GM19193 (cell line): ENCODE measurements at regions not wholly inside any gene's neighbourhood (a gene's known extent, or its start where the extent isn't known, plus 50 kb on each side); places are given as distances from the start of the nearest gene placed in this dataset.

ENCODE experiments used
- POLR2A ChIP-seq: IDR thresholded peaks from 4 replicates; pipeline ENCODE4 v1.6.1; 2011; ENCODE audit not compliant: insufficient read depth, insufficient read length; ENCODE audit errors: extremely low read depth

- TF ChIP-seq POLR2A: no peak
Observed at GRCh38 chr5:112655513-112655912, 82.2 kb upstream of the APC start.

GRCh38 chr5:112656451-112656850 lies 81.2 kb upstream of the APC start:
- TF ChIP-seq POLR2A: no peak

DNA sequence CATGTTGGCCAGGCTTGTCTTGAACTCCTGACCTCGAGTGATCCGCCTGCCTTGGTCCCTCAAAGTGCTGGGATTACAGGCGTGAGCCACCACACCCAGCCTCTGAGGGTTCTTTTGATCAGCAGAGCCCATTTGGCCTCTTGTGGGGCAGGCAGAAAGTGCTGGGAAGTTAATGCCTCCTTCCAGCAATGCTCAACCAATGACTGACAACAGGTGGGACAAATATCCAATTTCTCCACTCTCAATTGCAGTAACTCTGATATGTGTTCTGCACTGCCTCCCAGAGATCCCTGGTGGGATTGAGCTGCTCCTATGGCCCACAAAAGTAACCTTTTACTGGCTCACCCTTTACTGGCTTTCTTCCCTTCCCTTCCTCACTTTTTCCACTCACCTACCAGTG lies 79.9 kb upstream of the APC start:
- TF ChIP-seq POLR2A: no peak

DNA sequence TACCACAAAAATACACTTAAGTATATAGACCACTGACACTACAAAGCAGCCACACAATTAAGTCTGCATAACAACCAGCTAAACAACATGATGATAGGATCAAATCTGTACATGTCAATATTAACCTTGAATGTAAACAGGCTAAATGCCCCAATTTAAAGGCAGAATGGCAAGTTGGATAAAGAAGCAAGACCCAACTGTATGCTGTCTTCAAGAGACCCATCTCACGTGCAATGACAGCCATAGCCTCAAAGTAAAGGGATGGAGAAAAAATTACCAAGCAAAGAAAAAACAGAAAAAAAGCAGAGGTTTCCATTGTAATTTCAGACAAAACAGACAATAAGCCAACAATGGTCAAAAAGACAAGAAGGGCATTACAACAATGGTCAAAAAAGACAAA lies 77.3 kb upstream of the APC start:
- no peak for TF ChIP-seq POLR2A

- TF ChIP-seq POLR2A: no peak
Observed at GRCh38 chr5:112663146-112663545, 74.5 kb upstream of the APC start.

GRCh38 chr5:112668016-112668415 lies 69.7 kb upstream of the APC start:
- TF ChIP-seq POLR2A: no peak

DNA sequence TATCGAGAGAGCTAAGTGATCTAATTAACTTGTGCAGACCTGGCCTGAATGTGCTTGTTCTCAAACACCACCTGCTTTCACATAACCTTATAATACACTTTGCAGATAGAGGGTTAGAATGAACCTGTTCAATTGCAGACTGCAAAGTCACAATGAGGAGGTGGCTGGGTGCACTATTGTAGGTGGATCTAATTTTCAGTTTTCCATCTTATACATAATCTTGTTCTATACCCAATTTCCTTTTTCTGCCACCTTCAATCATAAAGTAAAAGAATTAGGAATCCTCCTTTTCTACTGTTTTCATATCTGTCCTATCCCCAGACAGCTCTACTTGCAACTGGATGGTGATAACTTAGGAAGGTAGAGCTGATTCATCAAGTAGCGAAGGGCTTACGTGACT lies 68.8 kb upstream of the APC start:
- TF ChIP-seq POLR2A: no peak

DNA sequence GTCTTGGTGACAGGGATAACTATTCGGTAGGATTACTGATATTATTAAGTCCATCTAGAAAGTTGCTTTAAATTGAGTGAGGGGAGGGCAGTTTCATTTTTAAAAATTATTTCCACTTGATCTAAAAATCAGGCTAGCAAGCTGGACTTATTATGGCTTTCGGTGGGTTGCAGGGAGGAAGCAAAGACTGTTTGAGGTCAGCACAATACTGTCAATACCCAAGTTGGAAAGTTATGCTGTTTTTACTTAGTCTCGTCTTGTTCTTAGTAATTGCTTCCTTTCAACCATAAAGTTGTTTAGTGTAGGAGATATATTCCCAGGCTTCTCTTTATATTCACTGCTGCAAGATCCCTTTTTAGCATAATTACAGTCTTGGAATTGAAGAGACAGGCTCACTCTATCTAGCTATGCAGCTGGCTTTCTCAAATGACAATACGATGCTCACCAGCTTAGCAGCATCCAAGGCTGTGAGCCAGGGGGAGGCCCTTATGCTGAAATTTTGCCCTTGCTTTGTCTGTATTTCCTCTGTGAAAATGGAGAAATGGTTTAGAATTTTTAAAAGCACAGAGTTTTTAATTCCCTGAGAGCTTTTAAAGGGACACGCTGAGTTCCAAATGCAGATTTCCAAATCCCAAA lies 68.2 kb upstream of the APC start:
- no peak for TF ChIP-seq POLR2A

DNA sequence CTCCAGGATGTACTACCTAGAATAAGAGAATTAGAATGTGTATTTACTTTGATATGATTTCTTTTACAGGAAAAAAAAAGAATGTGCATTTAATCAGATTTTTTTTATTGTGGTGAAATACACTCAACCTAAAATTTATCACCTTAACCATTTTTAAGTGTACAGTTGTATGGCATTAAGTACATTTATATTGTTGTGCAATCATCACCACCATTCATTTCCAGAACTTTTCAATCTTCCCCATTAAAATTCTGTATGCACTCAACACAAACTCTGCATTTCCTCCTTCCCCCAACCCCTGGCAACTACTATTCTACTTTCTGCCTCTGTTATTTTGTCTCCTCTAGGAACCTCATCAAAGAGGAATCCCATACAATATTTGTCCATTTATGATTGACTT lies 66.0 kb upstream of the APC start:
- no peak for TF ChIP-seq POLR2A

DNA sequence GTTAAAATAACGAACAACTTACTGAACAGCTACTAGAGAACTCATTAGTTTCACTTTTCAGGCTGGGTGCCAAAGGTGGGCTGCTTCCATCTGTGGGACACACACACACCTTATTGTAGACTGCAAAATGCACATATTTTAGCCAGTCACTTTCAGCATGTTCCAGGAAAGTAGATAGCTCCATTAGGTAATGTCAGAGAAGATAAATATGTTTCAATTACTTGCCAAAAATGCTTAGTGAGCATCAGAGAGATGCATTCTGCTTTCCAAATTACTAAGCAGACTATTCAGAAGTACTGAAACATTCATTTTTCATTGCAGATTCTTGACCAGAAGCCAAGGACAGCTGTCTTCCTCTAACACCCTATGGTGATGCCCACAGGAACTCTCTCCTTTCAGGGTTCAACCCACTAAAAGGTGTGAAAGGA lies 56.2 kb upstream of the APC start:
- no peak for TF ChIP-seq POLR2A

DNA sequence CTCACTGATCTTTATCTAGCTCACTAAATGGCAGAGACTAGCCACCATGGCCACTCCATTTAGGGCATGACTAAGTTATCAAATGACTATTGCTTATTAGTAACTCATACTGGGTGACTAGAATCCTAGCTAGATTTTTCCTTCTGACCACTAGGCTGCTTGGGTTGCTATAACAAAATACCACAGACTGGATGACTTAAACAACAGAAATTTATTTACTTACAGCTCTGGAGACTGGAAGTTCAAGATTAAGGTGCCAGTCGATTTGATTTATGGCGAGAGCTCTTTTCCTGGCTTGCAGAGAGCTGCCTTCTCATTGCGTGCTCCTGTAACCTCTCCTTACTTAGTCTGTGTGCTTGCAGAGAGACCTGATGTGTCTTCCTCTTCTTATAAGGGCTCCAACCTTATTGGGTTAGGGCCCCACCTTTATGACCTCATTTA lies 55.0 kb upstream of the APC start:
- TF ChIP-seq POLR2A: no peak

- no peak for TF ChIP-seq POLR2A
Observed at GRCh38 chr5:112684121-112684520, 53.6 kb upstream of the APC start.

DNA sequence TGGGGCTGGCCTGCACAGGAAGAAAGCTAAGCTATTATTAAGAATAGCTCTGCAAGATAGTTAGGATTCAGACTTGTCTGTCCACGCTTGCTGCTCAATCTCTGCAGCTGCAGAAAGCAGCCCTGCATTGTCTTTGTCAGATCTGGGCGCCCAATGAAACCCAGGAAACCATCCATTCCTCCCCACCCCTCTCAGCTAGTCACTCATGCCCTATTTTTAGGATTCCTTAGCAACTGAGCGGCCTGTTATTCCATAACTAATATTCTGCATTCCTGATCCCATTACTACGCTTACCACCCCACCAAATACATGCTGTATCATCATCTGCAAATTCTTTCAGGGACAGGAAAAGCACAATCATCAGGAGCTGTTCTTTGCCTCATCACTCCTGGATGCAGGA lies 52.9 kb upstream of the APC start:
- no peak for TF ChIP-seq POLR2A

GRCh38 chr5:112685386-112685785 lies 52.3 kb upstream of the APC start:
- TF ChIP-seq POLR2A: no peak

DNA sequence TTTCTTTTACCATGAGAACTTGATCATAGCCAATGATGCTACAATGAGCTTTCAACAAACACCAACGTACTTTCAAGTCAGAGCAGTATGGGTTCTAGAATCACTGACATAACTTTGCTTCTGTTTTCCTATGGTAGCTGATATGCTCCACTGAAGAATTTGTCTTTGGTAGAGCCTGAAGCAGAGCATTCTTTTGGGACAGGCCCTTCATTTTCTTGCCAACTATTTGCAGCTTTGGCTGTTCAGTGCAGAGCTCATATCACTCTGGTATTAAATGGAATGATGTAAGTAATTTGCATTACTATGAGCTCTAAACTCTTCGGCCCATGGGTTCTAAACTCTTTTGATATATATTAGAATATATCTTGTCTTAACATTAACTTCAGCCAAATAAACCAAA lies 51.8 kb upstream of the APC start:
- no peak for TF ChIP-seq POLR2A

- TF ChIP-seq POLR2A: no peak
Observed at GRCh38 chr5:112686675-112687074, 51.0 kb upstream of the APC start.

DNA sequence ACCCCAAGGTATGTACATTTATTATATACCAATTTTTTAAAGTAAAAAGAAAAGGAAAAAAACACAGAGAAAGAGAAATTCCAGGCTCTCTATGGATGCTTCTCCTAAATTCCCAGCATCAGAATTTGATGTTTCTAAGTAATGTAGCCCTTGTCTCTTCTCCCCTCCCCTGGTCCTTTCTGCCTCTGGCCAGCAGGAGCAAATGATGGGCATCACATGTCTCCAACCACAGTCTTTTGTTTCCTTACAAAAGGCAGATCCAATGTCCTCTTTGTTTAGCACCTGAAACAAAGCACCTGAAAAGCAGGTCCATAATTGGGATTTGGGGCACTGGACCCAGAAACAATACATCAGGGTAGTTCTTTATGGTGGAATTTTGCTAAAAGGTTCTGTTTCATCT lies 50.4 kb upstream of the APC start:
- TF ChIP-seq POLR2A: no peak
